ENCODE measurements at regions not wholly inside any gene's neighbourhood (a gene's known extent, or its start where the extent isn't known, plus 50 kb on each side); places are given as distances from the start of the nearest gene placed in this dataset.

GRCh38 chr4:79034544-79034943 lies 95.3 kb upstream of the PAQR3 start:
- TF ChIP-seq MYC (IDR thresholded peaks at IDR 0.05; ENCODE audit: low read depth, low read length) = no peak
- no peak for TF ChIP-seq MYC (CRISPR knock-in tag; IDR thresholded peaks at IDR 0.05; ENCODE audit: borderline replicate concordance, low read depth)
- TF ChIP-seq ZNF354B (CRISPR knock-in tag; IDR thresholded peaks at IDR 0.05) = no peak
- no peak for TF ChIP-seq MAX (CRISPR knock-in tag; IDR thresholded peaks at IDR 0.05)

Measured in K562 (cell line).